ENCODE measurements at regions not wholly inside any gene's neighbourhood (a gene's known extent, or its start where the extent isn't known, plus 50 kb on each side); places are given as distances from the start of the nearest gene placed in this dataset.
"Not testable (repeated sequence)": the region's sequence is repeated elsewhere in the genome, so short reads cannot be mapped to it uniquely, and the experiment has no call there.

DNA sequence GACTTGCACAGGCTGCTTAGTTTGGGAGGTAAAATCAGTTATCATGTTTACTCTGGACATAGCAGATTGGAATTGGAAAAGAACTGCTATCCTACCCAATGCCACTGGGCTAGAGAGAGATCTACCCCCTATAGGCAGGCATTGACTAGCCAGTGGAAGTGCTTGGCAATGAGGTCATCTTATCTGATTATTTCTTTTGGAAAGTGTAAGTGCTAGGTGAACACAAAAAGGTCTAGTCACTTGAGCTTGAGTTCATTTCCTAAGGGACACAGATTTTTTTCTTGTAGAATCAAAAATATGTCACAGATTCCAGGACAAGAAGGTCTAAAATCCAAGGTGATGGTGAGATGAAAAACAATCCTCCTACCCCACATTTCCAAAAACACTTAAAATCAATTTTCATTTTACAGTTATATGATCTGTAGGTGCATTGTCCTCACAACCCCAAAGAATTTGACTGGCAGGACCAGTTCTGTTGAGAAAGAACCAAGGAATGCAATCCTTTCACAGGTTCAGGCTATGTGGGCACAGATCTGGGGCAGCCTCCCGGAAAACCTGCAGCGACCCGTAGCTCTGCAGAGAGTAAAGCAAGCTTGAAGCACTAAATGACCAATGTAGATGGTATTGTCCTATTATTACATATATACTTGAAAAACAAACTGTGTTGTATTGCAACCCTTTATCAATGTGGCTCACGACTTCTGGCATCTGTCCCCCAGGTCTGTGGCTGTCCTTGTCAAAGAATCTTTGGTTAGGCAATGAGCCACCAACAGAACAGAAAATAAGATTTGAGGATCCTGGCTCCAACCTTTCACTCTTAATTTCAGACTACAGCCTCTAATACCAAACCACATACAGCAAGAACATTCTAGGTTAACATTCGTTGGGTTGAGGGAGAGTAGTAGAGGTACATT lies 67.3 kb upstream of the ADTRP start:
- DNase-seq = no peak

DNA sequence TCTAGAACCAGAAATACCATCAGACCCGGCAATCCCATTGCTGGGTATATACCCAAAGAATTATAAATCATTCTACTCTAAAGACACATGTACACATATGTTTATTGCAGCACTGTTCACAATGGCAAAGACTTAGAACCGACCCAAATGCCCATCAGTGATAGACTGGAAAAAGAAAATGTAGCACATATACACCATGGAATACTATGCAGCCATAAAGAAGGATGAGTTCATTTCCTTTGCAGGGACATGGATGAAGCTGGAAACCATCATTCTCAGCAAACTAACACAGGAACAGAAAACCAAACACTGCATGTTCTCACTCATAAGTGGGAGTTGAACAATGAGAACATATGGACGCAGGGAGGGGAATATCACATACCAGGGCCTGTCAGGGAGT lies 64.2 kb upstream of the ADTRP start:
- DNase-seq = not testable (repeated sequence)

DNA sequence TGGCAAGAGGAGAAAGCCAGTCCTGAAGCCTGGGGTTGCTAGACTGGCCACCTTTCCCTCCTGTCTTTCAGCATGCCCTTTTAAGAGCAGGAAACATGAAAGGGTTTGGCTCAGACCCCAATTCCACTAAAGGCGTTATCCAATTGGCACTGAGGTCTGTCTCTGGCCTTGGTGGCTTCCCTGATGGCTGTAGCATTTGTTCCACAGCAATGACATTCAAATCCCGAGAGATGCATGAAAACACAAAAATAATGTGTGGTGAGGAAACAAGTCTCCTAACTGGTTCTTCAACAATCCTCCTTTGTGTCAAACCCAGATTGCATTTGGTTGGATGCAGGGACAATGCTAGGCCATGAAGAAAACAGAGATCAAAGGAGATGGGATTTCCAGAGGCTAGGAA lies 56.5 kb upstream of the ADTRP start:
- no peak for DNase-seq

DNA sequence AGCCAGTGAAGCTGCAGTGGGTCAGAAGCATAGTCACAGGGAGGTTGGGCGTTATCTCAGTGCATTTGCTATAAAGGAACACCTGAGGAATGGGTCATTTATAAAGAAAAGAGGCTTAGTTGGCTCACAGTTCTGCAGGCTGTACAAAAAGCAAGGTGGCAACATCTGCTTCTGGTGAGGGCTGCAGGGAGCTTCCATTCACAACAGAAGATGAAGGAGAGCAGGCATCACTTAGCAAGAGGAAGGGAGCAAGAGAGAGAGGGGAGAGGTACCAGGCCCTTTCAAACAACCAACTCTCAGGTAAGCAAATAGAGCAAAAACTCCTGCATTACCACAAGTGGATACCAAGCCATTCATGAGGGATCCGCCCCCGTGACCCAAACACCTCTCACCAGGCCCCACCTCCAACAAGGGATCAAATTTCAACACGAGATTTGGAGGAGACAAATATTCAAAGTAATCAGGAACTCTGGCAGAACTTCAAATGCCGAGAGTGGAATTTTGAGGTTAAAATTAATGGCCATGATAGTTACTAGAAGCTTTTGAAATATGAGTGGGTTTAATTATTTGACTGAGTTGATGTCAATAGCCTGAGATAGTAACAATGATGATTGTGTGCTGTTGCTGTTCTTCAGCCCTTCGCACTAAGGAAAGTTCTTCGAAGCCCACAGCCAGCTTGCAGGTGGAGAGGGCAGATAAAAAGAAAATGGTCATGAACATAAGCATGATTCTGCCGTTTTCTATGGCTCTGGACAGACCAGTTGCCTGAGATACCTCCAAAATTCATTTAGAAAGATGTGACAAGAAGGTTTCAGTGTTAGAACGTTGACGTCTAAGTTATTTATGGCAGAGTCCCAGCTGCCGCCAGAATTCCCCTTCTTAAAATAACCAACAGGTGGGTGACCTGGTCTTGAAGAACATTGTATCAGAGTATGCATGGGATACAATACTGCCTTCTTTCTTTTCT lies 55.3 kb upstream of the ADTRP start:
- no peak for DNase-seq

- DNase-seq = no peak
Observed at GRCh38 chr6:11831653-11832052, 53.0 kb upstream of the ADTRP start.

DNA sequence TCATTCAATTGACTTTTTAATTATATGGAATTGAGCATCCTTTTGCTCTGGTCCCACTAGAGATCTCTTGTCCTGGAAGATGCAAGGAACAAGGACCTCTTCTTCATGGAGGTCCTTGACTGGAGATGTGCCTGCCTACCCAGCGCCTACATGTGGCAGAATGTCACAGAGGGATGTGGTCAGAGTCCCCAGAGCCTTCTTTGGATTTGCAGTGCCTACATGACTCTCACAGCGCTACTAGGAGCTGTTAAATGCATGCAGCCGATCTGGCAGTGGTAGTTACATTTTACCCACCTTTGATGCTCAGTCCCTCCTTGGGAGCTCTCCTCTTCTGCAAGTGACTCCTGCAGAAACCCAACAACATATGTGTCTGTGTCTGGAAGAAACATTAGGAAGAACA lies 51.9 kb upstream of the ADTRP start:
- DNase-seq = no peak

DNA sequence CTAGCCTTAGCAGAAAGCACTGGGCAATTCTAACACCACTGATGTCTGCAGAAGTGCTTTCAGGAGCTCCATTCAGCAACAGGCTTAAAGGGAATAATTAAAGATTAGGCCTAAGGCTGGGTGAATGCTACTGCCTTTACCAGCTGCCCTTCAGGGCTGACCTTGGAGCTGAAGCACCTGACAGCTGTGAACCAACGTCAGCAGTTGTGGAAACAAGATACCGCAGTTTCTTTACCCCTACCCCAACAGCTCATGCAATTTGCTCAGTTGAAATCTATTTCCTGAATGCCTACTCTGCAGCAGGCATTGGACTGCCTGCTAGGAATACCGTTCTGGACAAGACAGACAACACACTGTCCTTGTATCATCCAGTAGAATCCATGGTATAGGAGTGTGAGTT lies 51.5 kb upstream of the ADTRP start:
- DNase-seq = no peak

- no peak for DNase-seq
Observed at GRCh38 chr6:11828262-11828870, 49.8 kb upstream of the ADTRP start.

All from NCI-H2081 treated with DMSO at 0.1 percent for 48 hours (cell line).